Dendritic cell treated with granulocyte-macrophage colony-stimulating factor and Interleukin-4, amounts not matched to agents 40 ng/mL and 50 ng/mL, for 4 days (primary cell): ENCODE measurements at regions not wholly inside any gene's neighbourhood (a gene's known extent, or its start where the extent isn't known, plus 50 kb on each side); places are given as distances from the start of the nearest gene placed in this dataset.

Source experiments
- H3K27ac Mint-ChIP-seq: one replicate; pipeline ENCODE4 v1.8.0; 2022; ENCODE audit warnings: mild to moderate bottlenecking, mixed read lengths
- H3K27me3 Mint-ChIP-seq: one replicate; pipeline ENCODE4 v1.8.0; 2022; ENCODE audit warnings: mild to moderate bottlenecking, mixed read lengths
- H3K36me3 Mint-ChIP-seq: one replicate; pipeline ENCODE4 v1.8.0; 2022; ENCODE audit warnings: low read depth, mixed read lengths
- H3K4me1 Mint-ChIP-seq: one replicate; pipeline ENCODE4 v1.8.0; 2022; ENCODE audit warnings: low read depth, mixed read lengths
- H3K4me3 Mint-ChIP-seq: one replicate; pipeline ENCODE4 v1.8.0; 2022; ENCODE audit warnings: mild to moderate bottlenecking, moderate library complexity, mixed read lengths
- H3K9me3 Mint-ChIP-seq: one replicate; pipeline ENCODE4 v1.8.0; 2022; ENCODE audit warnings: mixed read lengths
- intact Hi-C: fragments of 100-400 bp; cut with micrococcal nuclease; formaldehyde crosslinking; loops from one replicate; pipeline ENCODE4 v1.15.0; 2022

DNA sequence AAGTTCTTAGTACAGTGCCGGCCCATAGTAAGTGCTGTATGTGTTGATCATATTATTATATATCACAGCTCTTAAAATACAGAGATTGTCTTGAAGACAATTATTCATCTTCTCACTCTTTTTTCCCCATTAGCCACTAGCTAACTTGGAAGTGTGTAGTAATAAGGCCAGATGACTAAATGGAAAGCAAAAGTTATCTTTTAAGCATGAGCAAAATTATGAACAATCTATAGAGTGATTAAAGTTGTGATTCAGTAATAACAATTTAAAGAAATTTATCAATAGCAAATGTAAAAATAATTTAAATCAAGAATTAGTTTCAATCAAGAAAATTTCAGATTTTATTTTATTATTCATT lies 630.9 kb upstream of the TBL1XR1 start:
- no peak overlapping the region for H3K27ac Mint-ChIP-seq
- peaks cover 17% of the 10 kb centered on the region for H3K4me1 Mint-ChIP-seq
- H3K9me3 Mint-ChIP-seq = no peaks in the 10 kb centered on the region
- no peak overlapping the region for H3K4me3 Mint-ChIP-seq
- intact Hi-C loops = loop anchor here (10.0 kb wide), 1 partner anchor 107 kb away; no protein-coding TSS in a partner anchor
- peaks cover 2% of the 10 kb centered on the region for H3K27me3 Mint-ChIP-seq
- no peaks in the 10 kb centered on the region for H3K36me3 Mint-ChIP-seq

DNA sequence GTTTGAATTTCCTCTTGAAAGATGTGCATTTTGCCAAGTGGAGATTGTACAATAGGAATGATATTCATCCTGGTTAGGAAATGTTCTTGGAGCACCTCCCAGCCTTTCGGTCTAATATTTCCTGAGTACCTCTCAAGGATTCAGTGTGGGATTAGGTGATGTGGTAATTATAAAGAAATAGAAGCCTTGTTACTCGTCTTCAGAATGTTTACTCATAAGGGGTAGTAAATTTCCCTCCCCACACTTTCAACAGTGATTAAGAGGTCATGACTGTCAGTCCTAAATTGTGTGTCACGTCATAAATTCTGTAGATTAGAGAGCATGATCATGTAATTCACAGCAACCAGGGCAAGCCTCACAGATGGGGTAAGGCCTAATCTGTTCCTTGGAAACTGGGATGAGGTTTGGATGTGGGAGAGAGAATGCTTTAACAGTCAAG lies 633.1 kb upstream of the TBL1XR1 start:
- no peaks in the 10 kb centered on the region for H3K27me3 Mint-ChIP-seq
- no peaks in the 10 kb centered on the region for H3K9me3 Mint-ChIP-seq
- H3K36me3 Mint-ChIP-seq = no peaks in the 10 kb centered on the region
- no peak overlapping the region for H3K4me3 Mint-ChIP-seq
- H3K4me1 Mint-ChIP-seq = peaks cover 14% of the 10 kb centered on the region
- no peak overlapping the region for H3K27ac Mint-ChIP-seq
- intact Hi-C loops = no loop called here

GRCh38 chr3:177831361-177831760 lies 634.1 kb upstream of the TBL1XR1 start:
- no peak overlapping the region for H3K27ac Mint-ChIP-seq
- no peaks in the 10 kb centered on the region for H3K27me3 Mint-ChIP-seq
- peaks cover 14% of the 10 kb centered on the region for H3K4me1 Mint-ChIP-seq
- H3K9me3 Mint-ChIP-seq = no peaks in the 10 kb centered on the region
- intact Hi-C loops = no loop called here
- no peak overlapping the region for H3K4me3 Mint-ChIP-seq
- H3K36me3 Mint-ChIP-seq = no peaks in the 10 kb centered on the region

GRCh38 chr3:177832880-177833279 lies 635.6 kb upstream of the TBL1XR1 start:
- Mint-ChIP-seq H3K27me3 (peaks cover 3% of the 10 kb centered on the region), H3K9me3 (no peaks in the 10 kb centered on the region), H3K36me3 (no peaks in the 10 kb centered on the region), H3K4me1 (peaks cover 7% of the 10 kb centered on the region), H3K27ac (no peak overlapping the region), H3K4me3 (no peak overlapping the region)
- intact Hi-C loops = no loop called here

GRCh38 chr3:177833332-177833731 lies 636.0 kb upstream of the TBL1XR1 start:
- intact Hi-C loops = no loop called here
- no peaks in the 10 kb centered on the region for H3K9me3 Mint-ChIP-seq
- H3K4me3 Mint-ChIP-seq = no peak overlapping the region
- H3K27me3 Mint-ChIP-seq = peaks cover 3% of the 10 kb centered on the region
- H3K36me3 Mint-ChIP-seq = no peaks in the 10 kb centered on the region
- H3K27ac Mint-ChIP-seq = no peak overlapping the region
- peaks cover 7% of the 10 kb centered on the region for H3K4me1 Mint-ChIP-seq

DNA sequence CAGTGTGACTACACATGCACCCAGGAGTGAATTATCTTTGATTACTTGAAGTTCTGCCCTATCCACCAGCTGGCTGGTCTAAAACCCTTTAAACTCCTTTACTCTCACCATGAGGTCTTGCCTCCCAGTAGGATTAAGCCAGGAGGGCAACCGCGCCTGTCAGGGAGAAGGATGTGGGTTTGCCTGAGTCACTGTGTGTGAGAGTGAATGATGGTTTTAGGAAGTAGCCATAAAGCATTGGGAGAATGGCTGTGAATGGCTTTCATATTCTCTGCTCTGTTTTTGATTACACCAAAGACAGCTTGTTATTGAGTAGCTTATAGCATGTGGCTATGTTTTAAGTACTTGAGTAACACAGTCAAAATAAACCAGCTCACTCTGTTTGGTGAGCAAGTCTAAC lies 637.7 kb upstream of the TBL1XR1 start:
- H3K27me3 Mint-ChIP-seq = peaks cover 6% of the 10 kb centered on the region
- intact Hi-C loops = no loop called here
- H3K9me3 Mint-ChIP-seq = no peaks in the 10 kb centered on the region
- H3K4me3 Mint-ChIP-seq = no peak overlapping the region
- H3K36me3 Mint-ChIP-seq = no peaks in the 10 kb centered on the region
- peaks cover 7% of the 10 kb centered on the region for H3K4me1 Mint-ChIP-seq
- H3K27ac Mint-ChIP-seq = peak overlapping the region; percentile 16

DNA sequence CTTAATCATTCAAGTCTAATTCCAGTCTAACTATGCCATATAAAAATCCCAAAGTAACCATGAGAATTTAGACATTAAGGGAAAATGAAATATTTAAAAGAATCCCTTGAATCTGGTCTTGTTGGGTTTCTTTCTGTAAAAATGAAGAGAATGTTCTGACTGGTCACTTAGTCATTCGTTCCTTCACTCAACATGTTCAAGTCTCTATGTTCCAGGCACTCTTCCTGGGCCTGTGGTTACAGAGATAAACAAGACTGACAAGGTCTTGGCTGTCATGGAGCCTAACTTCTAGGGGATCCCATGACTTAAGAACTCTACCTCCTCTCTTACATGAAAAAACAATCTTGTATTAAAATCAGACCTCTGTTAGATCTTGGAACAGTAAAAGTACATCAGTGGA lies 638.6 kb upstream of the TBL1XR1 start:
- no peak overlapping the region for H3K27ac Mint-ChIP-seq
- intact Hi-C loops = no loop called here
- H3K4me1 Mint-ChIP-seq = peaks cover 7% of the 10 kb centered on the region
- H3K36me3 Mint-ChIP-seq = no peaks in the 10 kb centered on the region
- H3K27me3 Mint-ChIP-seq = peaks cover 6% of the 10 kb centered on the region
- no peak overlapping the region for H3K4me3 Mint-ChIP-seq
- H3K9me3 Mint-ChIP-seq = no peaks in the 10 kb centered on the region

- Mint-ChIP-seq H3K4me3 (no peak overlapping the region), H3K27ac (no peak overlapping the region), H3K27me3 (peaks cover 6% of the 10 kb centered on the region), H3K9me3 (no peaks in the 10 kb centered on the region), H3K36me3 (no peaks in the 10 kb centered on the region), H3K4me1 (peaks cover 7% of the 10 kb centered on the region)
- intact Hi-C loops = no loop called here
Observed at GRCh38 chr3:177836671-177837070, 639.4 kb upstream of the TBL1XR1 start.

DNA sequence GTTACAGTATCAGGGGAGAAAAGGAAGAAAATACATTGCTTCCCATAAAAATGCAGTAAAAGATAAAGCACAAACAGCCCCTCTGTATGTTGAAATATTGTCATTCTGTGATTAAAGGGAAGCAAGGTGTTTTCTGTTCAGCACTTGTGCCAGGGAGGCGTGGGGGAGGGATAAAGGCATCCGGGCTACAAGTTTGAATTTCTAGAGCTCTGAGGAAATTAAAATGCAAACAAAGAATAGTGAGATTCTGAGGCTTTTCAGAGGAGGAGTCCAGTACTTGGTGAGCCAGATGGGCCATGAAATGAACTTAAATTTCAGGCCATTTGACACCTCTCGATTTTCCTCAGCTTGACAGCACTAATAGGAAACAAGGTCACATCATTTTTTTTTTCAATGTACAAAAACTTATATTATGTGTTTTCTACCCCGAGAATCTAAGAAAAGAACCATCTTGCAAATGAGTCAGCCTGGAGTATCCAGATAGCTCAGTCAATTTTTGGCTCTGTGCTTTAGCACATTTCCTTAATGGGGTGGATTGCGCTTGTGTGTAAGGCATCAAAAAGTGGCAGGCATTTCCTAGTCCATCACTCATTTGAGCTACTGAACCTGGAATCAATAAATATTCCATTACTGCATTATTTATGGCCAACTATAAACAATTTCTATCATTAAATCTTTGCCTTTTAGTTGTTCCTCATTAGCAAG lies 640.8 kb upstream of the TBL1XR1 start:
- Mint-ChIP-seq H3K36me3 (no peaks in the 10 kb centered on the region), H3K27me3 (peaks cover 6% of the 10 kb centered on the region), H3K9me3 (no peaks in the 10 kb centered on the region), H3K27ac (no peak overlapping the region), H3K4me3 (no peak overlapping the region), H3K4me1 (peaks cover 7% of the 10 kb centered on the region)
- intact Hi-C loops = no loop called here

GRCh38 chr3:177838766-177839350 lies 641.6 kb upstream of the TBL1XR1 start:
- intact Hi-C loops = no loop called here
- Mint-ChIP-seq H3K4me1 (peaks cover 9% of the 10 kb centered on the region), H3K27ac (no peak overlapping the region), H3K9me3 (no peaks in the 10 kb centered on the region), H3K36me3 (no peaks in the 10 kb centered on the region), H3K4me3 (no peak overlapping the region), H3K27me3 (peaks cover 6% of the 10 kb centered on the region)

- Mint-ChIP-seq H3K27ac (no peak overlapping the region), H3K27me3 (peaks cover 6% of the 10 kb centered on the region), H3K36me3 (no peaks in the 10 kb centered on the region), H3K4me3 (no peak overlapping the region), H3K4me1 (peaks cover 6% of the 10 kb centered on the region), H3K9me3 (no peaks in the 10 kb centered on the region)
- intact Hi-C loops = no loop called here
Observed at GRCh38 chr3:177842302-177842701, 645.0 kb upstream of the TBL1XR1 start.

GRCh38 chr3:177842743-177843734 lies 645.8 kb upstream of the TBL1XR1 start:
- Mint-ChIP-seq H3K9me3 (no peaks in the 10 kb centered on the region), H3K4me3 (no peak overlapping the region), H3K4me1 (peaks cover 6% of the 10 kb centered on the region), H3K27ac (no peak overlapping the region), H3K36me3 (no peaks in the 10 kb centered on the region), H3K27me3 (peaks cover 3% of the 10 kb centered on the region)
- intact Hi-C loops = no loop called here

- intact Hi-C loops = no loop called here
- H3K4me3 Mint-ChIP-seq = no peak overlapping the region
- no peaks in the 10 kb centered on the region for H3K27me3 Mint-ChIP-seq
- H3K9me3 Mint-ChIP-seq = peaks cover 4% of the 10 kb centered on the region
- H3K36me3 Mint-ChIP-seq = no peaks in the 10 kb centered on the region
- H3K27ac Mint-ChIP-seq = no peak overlapping the region
- no peaks in the 10 kb centered on the region for H3K4me1 Mint-ChIP-seq
Observed at GRCh38 chr3:177852001-177852807, 654.9 kb upstream of the TBL1XR1 start.
